ENCODE measurements at regions not wholly inside any gene's neighbourhood (a gene's known extent, or its start where the extent isn't known, plus 50 kb on each side); places are given as distances from the start of the nearest gene placed in this dataset.

DNA sequence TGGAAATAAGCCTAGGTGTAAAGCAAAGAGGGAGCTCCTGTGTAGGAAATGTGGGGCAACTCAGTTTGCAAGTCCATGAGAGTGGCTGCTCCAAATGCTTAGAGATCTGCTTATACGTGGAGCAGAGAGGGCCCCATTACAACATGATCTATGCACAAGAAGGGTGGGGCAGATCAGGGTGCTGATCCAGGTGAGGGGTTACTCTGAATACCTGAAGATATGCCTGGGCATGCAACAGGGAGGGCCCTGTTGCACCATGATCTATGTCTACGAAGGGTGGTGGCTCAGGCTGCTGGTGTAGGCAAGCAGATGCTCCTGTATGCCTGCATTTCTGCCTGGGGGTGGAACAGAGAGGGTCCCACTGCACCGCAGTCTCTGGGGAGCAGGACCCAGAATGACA is 1121.2 kb downstream of the RAPGEF2 start:
- TF ChIP-seq, protein P1, sequence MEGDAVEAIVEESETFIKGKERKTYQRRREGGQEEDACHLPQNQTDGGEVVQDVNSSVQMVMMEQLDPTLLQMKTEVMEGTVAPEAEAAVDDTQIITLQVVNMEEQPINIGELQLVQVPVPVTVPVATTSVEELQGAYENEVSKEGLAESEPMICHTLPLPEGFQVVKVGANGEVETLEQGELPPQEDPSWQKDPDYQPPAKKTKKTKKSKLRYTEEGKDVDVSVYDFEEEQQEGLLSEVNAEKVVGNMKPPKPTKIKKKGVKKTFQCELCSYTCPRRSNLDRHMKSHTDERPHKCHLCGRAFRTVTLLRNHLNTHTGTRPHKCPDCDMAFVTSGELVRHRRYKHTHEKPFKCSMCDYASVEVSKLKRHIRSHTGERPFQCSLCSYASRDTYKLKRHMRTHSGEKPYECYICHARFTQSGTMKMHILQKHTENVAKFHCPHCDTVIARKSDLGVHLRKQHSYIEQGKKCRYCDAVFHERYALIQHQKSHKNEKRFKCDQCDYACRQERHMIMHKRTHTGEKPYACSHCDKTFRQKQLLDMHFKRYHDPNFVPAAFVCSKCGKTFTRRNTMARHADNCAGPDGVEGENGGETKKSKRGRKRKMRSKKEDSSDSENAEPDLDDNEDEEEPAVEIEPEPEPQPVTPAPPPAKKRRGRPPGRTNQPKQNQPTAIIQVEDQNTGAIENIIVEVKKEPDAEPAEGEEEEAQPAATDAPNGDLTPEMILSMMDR (IDR thresholded peaks at IDR 0.05), result no peak
- no peak for TF ChIP-seq EP300 (IDR thresholded peaks at IDR 0.05)

All from esophagus muscularis mucosa (tissue), 3 donors.